ENCODE measurements at regions not wholly inside any gene's neighbourhood (a gene's known extent, or its start where the extent isn't known, plus 50 kb on each side); places are given as distances from the start of the nearest gene placed in this dataset.

- no peak for TF ChIP-seq CTCF (IDR thresholded peaks at IDR 0.05)
- TF ChIP-seq EZH2 (IDR thresholded peaks at IDR 0.05; ENCODE audit: borderline replicate concordance, insufficient read depth, low read depth, low read length, poor library complexity, severe bottlenecking) = no peak
Measured at GRCh38 chr1:221470000-221470698, 271.7 kb downstream of the DUSP10 start.

All from B cell (primary cell).